ENCODE measurements at regions not wholly inside any gene's neighbourhood (a gene's known extent, or its start where the extent isn't known, plus 50 kb on each side); places are given as distances from the start of the nearest gene placed in this dataset.

GRCh38 chr10:8130973-8131911, 76.8 kb downstream of the GATA3 start (continued):
- no peak for TF ChIP-seq BHLHE40 (IDR thresholded peaks at IDR 0.05; ENCODE audit: borderline replicate concordance in 1 of 2, low read depth in 2 of 2, low read length in 1 of 2)
- no peak for TF ChIP-seq RBBP5 (conservative IDR thresholded peaks at IDR 0.05)
- no peak for TF ChIP-seq USF2 (IDR thresholded peaks at IDR 0.05; ENCODE audit: borderline replicate concordance, low read depth, low read length)
- peak; percentile 64 for TF ChIP-seq TCF12 (IDR thresholded peaks at IDR 0.05; ENCODE audit: low read depth, low read length)
- TF ChIP-seq BRCA1 (IDR thresholded peaks at IDR 0.05; ENCODE audit: low read depth, low read length) = no peak
- TF ChIP-seq SREBF1 (IDR thresholded peaks at IDR 0.05; ENCODE audit: low read length) = no peak
- TF ChIP-seq RELA (IDR thresholded peaks at IDR 0.05; ENCODE audit: borderline replicate concordance, partially characterized antibody) = no peak
- TF ChIP-seq KDM1A (IDR thresholded peaks at IDR 0.05; ENCODE audit: borderline replicate concordance) = no peak
- TF ChIP-seq MTA3 (IDR thresholded peaks at IDR 0.05; ENCODE audit: borderline replicate concordance, low read length) = no peak; the same call in none of the 2 replicates
- TF ChIP-seq GABPA (IDR thresholded peaks at IDR 0.05; ENCODE audit: low read depth) = peak; percentile 57
- peak; percentile 71 for TF ChIP-seq BCL3 (IDR thresholded peaks at IDR 0.05; ENCODE audit: borderline replicate concordance, insufficient read depth, low read depth, low read length, poor library complexity, severe bottlenecking)
- no peak for TF ChIP-seq NKRF (conservative IDR thresholded peaks at IDR 0.05)
- TF ChIP-seq E4F1 (IDR thresholded peaks at IDR 0.05; ENCODE audit: borderline replicate concordance, partially characterized antibody) = no peak
- no peak for TF ChIP-seq GATAD2B (conservative IDR thresholded peaks at IDR 0.05; ENCODE audit: low read depth)
- no peak for TF ChIP-seq SKIL (IDR thresholded peaks at IDR 0.05; ENCODE audit: low read depth, poor library complexity, severe bottlenecking)
- TF ChIP-seq TCF7 (IDR thresholded peaks at IDR 0.05; ENCODE audit: borderline replicate concordance) = peak; percentile 89
- no peak for TF ChIP-seq ATF3 (IDR thresholded peaks at IDR 0.05; ENCODE audit: borderline replicate concordance, extremely low read depth, low read depth, low read length)
- no peak for TF ChIP-seq ZNF274 (IDR thresholded peaks at IDR 0.05; ENCODE audit: insufficient read depth, insufficient read length)
- TF ChIP-seq TARDBP (IDR thresholded peaks at IDR 0.05; ENCODE audit: borderline replicate concordance) = no peak
